IMR-90 (cell line): ENCODE measurements at regions not wholly inside any gene's neighbourhood (a gene's known extent, or its start where the extent isn't known, plus 50 kb on each side); places are given as distances from the start of the nearest gene placed in this dataset.

Source experiments
- ATAC-seq: fragments of 200-7000 bp; cut with Tn5 transposase; 2 replicates; pipeline ENCODE4 v1.9.1; 2020; ENCODE audit warnings: low read depth, mild to moderate bottlenecking, moderate library complexity
- BruUV-seq: library from RNA; stranded (reverse); fragments of 400-500 nt; replicated peaks from 2 replicates; lab custom pipeline; 2021; lab: Mats Ljungman, UMichigan
- CTCF ChIA-PET: fragments of 300-600 bp; formaldehyde crosslinking; extraction: SDS; loops from one replicate; lab custom pipeline; 2021; ENCODE audit warnings: antibody characterized with exemption; lab: Yijun Ruan, JAX
- POLR2A ChIA-PET: fragments of 300-600 bp; sonication (Branson Sonifier 250); formaldehyde crosslinking; loops from one replicate; lab custom pipeline; 2022; ENCODE audit warnings: antibody characterized with exemption; ENCODE audit not compliant: unreplicated experiment; lab: Charles Lee
- DNase-seq: peaks from one replicate; pipeline ENCODE4 v3.0.0; 2013
- H2AFZ ChIP-seq: replicated peaks from 2 replicates; pipeline ENCODE3; 2013; ENCODE audit warnings: low read length, mild to moderate bottlenecking; ENCODE audit not compliant: poor library complexity
- H2AK5ac ChIP-seq: 2 replicates; pipeline ENCODE4 v1.6.1; 2013; ENCODE audit warnings: low read depth, low read length, inconsistent platforms
- H2AK9ac ChIP-seq: replicated peaks from 2 replicates; pipeline ENCODE3; 2013; ENCODE audit warnings: mild to moderate bottlenecking, low read depth, low read length, moderate library complexity; ENCODE audit not compliant: poor library complexity
- H2BK120ac ChIP-seq: 2 replicates; pipeline ENCODE4 v1.6.1; 2013; ENCODE audit warnings: low read depth, low read length, inconsistent platforms
- H2BK15ac ChIP-seq: 3 replicates; pipeline ENCODE4 v1.6.1; 2013; ENCODE audit warnings: low read depth, low read length, inconsistent platforms
- H2BK20ac ChIP-seq: 2 replicates; pipeline ENCODE4 v1.6.1; 2013; ENCODE audit warnings: low read depth, mild to moderate bottlenecking, inconsistent platforms, low read length, moderate library complexity
- H2BK5ac ChIP-seq: 2 replicates; pipeline ENCODE4 v1.6.1; 2013; ENCODE audit warnings: mild to moderate bottlenecking, low read depth, low read length, inconsistent platforms; ENCODE audit not compliant: poor library complexity, severe bottlenecking
- H3K14ac ChIP-seq: replicated peaks from 2 replicates; pipeline ENCODE4 v1.6.1; 2013; ENCODE audit warnings: low read depth, low read length, inconsistent platforms
- H3K18ac ChIP-seq: 2 replicates; pipeline ENCODE4 v1.6.1; 2013; ENCODE audit warnings: low read depth, low read length, control low read depth
- H3K23ac ChIP-seq: 2 replicates; pipeline ENCODE4 v1.6.1; 2013; ENCODE audit warnings: low read depth, low read length, inconsistent platforms
- H3K27ac ChIP-seq: 2 replicates; pipeline ENCODE4 v1.5.1; 2013; ENCODE audit warnings: mild to moderate bottlenecking, control low read depth, low read length; ENCODE audit not compliant: insufficient read depth
- H3K27me3 ChIP-seq: 2 replicates; pipeline ENCODE4 v1.6.1; 2013; ENCODE audit warnings: low read length; ENCODE audit not compliant: control insufficient read depth, insufficient read depth
- H3K36me3 ChIP-seq: 2 replicates; pipeline ENCODE4 v1.6.1; 2013; ENCODE audit warnings: low read length, mixed read lengths; ENCODE audit not compliant: control insufficient read depth, insufficient read depth
- H3K4ac ChIP-seq: 2 replicates; pipeline ENCODE4 v1.6.1; 2013; ENCODE audit warnings: low read depth, low read length, inconsistent platforms
- H3K4me1 ChIP-seq: 2 replicates; pipeline ENCODE4 v1.6.1; 2013; ENCODE audit warnings: low read length, mixed read lengths; ENCODE audit not compliant: control insufficient read depth, insufficient read depth
- H3K4me2 ChIP-seq: 2 replicates; pipeline ENCODE4 v1.6.1; 2013; ENCODE audit warnings: low read depth, mild to moderate bottlenecking, control low read depth, low read length, moderate library complexity
- H3K4me3 ChIP-seq: 2 replicates; pipeline ENCODE4 v1.5.1; 2013; ENCODE audit warnings: low read depth, mild to moderate bottlenecking, control low read depth, low read length, moderate library complexity; ENCODE audit not compliant: insufficient read depth
- H3K56ac ChIP-seq: 2 replicates; pipeline ENCODE4 v1.6.1; 2013; ENCODE audit warnings: low read length, inconsistent platforms; ENCODE audit not compliant: insufficient read depth; ENCODE audit errors: extremely low read depth
- H3K79me1 ChIP-seq, 2 experiments: 2 replicates each; pipeline ENCODE4 v1.6.1; 2013; ENCODE audit warnings: low read length in 2 of 2, inconsistent platforms in 1 of 2, low read depth in 1 of 2
- H3K9ac ChIP-seq: 2 replicates; pipeline ENCODE4 v1.6.1; 2013; ENCODE audit warnings: low read depth, low read length, control low read depth
- H3K9me1 ChIP-seq: 2 replicates; pipeline ENCODE4 v1.6.1; 2013; ENCODE audit warnings: low read length, inconsistent platforms; ENCODE audit not compliant: insufficient read depth
- H3K9me3 ChIP-seq: 2 replicates; pipeline ENCODE4 v1.6.1; 2013; ENCODE audit warnings: low read length; ENCODE audit not compliant: control insufficient read depth, insufficient read depth
- H4K20me1 ChIP-seq: 2 replicates; pipeline ENCODE4 v1.6.1; 2013; ENCODE audit warnings: low read length, inconsistent platforms; ENCODE audit not compliant: insufficient read depth
- H4K5ac ChIP-seq: 2 replicates; pipeline ENCODE4 v1.6.1; 2013; ENCODE audit warnings: mild to moderate bottlenecking, low read depth, low read length, control low read depth
- H4K8ac ChIP-seq, 2 experiments: 2 replicates each; pipeline ENCODE4 v1.6.1; 2013; ENCODE audit warnings: low read depth in 2 of 2, low read length in 2 of 2, control low read depth in 1 of 2, inconsistent platforms in 1 of 2
- H4K91ac ChIP-seq: 2 replicates; pipeline ENCODE4 v1.6.1; 2013; ENCODE audit warnings: low read depth, low read length, inconsistent platforms; ENCODE audit not compliant: insufficient read depth
- BHLHE40 ChIP-seq: fragments of 150-350 bp; IDR thresholded peaks from 2 replicates; pipeline ENCODE4 v1.6.1; 2016; ENCODE audit warnings: mild to moderate bottlenecking, low read depth, low read length
- CEBPB ChIP-seq: IDR thresholded peaks from 2 replicates; pipeline ENCODE4 v1.6.1; 2012; ENCODE audit warnings: low read depth, low read length, improper control_type of control experiment
- CHD1 ChIP-seq: IDR thresholded peaks from 2 replicates; pipeline ENCODE4 v1.6.1; 2012; ENCODE audit warnings: low read depth, low read length, improper control_type of control experiment
- CTCF ChIP-seq: conservative IDR thresholded peaks from 2 replicates; pipeline ENCODE4 v1.5.1; 2012; ENCODE audit warnings: mild to moderate bottlenecking, low read depth, low read length, improper control_type of control experiment
- FOS ChIP-seq: fragments of 150-350 bp; IDR thresholded peaks from 2 replicates; pipeline ENCODE4 v1.6.1; 2016; ENCODE audit warnings: low read depth, low read length
- MAZ ChIP-seq: IDR thresholded peaks from 2 replicates; pipeline ENCODE4 v1.6.1; 2012; ENCODE audit warnings: low read depth, mild to moderate bottlenecking, low read length, improper control_type of control experiment, moderate library complexity, borderline replicate concordance
- MXI1 ChIP-seq: IDR thresholded peaks from 2 replicates; pipeline ENCODE4 v1.6.1; 2012; ENCODE audit warnings: low read depth, mild to moderate bottlenecking, low read length, moderate library complexity, borderline replicate concordance
- NFE2L2 ChIP-seq: fragments of 150-350 bp; IDR thresholded peaks from 2 replicates; pipeline ENCODE4 v1.6.1; 2016; ENCODE audit warnings: low read depth, mild to moderate bottlenecking, low read length
- RAD21 ChIP-seq: IDR thresholded peaks from 2 replicates; pipeline ENCODE4 v1.6.1; 2012; ENCODE audit warnings: low read length, improper control_type of control experiment
- RCOR1 ChIP-seq: IDR thresholded peaks from 2 replicates; pipeline ENCODE4 v1.6.1; 2012; ENCODE audit warnings: mild to moderate bottlenecking, low read length, improper control_type of control experiment; ENCODE audit not compliant: insufficient replicate concordance
- RFX5 ChIP-seq: IDR thresholded peaks from 2 replicates; pipeline ENCODE4 v1.8.0; 2012; ENCODE audit warnings: low read depth, mild to moderate bottlenecking, low read length, moderate library complexity
- WGBS, 2 experiments: methylation state at CpG; one replicate each; pipeline versions ENCODE4 v1.1.5 to v1.1.7; 2013; ENCODE audit warnings: missing lambda C conversion rate in 2 of 2; ENCODE audit not compliant: insufficient read length in 1 of 2; ENCODE audit errors: extremely low coverage in 2 of 2; 5-methylcytosine and 5-hydroxymethylcytosine counted together
- dilution Hi-C: fragments of 300-500 bp; cut with HindIII; formaldehyde crosslinking; loops from one replicate; pipeline ENCODE4 v1.14.3; 2018; ENCODE audit warnings: low sequenced_read_pairs; ENCODE audit not compliant: unreplicated experiment
- in situ Hi-C: fragments of 300-500 bp; cut with MboI; formaldehyde crosslinking; loops from 3 replicates; pipeline ENCODE4 v1.14.3; 2019; ENCODE audit warnings: low sequenced_read_pairs, inconsistent platforms, mixed read lengths
- intact Hi-C: fragments of 100-400 bp; cut with micrococcal nuclease; formaldehyde crosslinking; loops from 2 replicates; pipeline ENCODE4 v1.10.0; 2022
- TF ChIP-seq, protein P1 (sequence below): fragments of 150-350 bp; IDR thresholded peaks from 2 replicates; pipeline ENCODE4 v1.6.1; 2016; ENCODE audit warnings: low read depth, mild to moderate bottlenecking, low read length, moderate library complexity, borderline replicate concordance

DNA sequence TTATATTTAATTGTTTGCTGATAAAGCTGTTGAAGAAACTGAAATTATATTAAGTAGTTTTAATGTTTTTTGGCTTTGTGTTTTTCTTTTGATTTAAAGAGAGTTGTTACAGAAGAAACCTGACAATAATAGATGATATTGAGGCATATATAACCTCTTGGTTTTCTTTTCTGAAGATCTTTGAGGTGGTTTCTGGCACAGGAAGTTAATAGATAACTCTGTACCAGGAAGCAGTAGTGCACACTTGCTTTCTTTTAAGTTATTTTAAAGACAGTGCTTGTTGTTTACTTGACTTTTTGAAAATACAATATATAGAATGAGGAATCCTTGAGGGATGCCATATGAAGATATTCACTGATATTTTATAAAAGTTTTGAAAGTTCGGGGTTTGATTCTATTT is 209.0 kb upstream of the FBXO33 start:
- H3K27ac ChIP-seq, result no peak overlapping the region
- no peaks in the 10 kb centered on the region for H4K20me1 ChIP-seq
- no peak overlapping the region for H4K91ac ChIP-seq
- no peak overlapping the region for H2BK15ac ChIP-seq
- CTCF ChIA-PET, result no interaction called here
- intact Hi-C loops (no loop called here), dilution Hi-C loops (no loop called here), in situ Hi-C loops (no loop called here)
- no peak overlapping the region for H3K56ac ChIP-seq
- no CpG with 5 or more reads among the region's 1 CpG for WGBS, 2 experiments
- H3K4me1 ChIP-seq, result no peaks in the 10 kb centered on the region
- BruUV-seq, result no TSS peak
- H3K4me2 ChIP-seq, result no peak overlapping the region
- TF ChIP-seq RFX5 (no peak), RCOR1 (no peak), BHLHE40 (no peak), CTCF (no peak), NFE2L2 (no peak), MXI1 (no peak), CHD1 (no peak), MAZ (no peak), FOS (no peak), RAD21 (no peak), CEBPB (no peak)
- TF ChIP-seq, protein P1, sequence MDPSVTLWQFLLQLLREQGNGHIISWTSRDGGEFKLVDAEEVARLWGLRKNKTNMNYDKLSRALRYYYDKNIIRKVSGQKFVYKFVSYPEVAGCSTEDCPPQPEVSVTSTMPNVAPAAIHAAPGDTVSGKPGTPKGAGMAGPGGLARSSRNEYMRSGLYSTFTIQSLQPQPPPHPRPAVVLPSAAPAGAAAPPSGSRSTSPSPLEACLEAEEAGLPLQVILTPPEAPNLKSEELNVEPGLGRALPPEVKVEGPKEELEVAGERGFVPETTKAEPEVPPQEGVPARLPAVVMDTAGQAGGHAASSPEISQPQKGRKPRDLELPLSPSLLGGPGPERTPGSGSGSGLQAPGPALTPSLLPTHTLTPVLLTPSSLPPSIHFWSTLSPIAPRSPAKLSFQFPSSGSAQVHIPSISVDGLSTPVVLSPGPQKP, result no peak
- no peak overlapping the region for H3K4ac ChIP-seq
- no peak overlapping the region for H3K9ac ChIP-seq
- no peak overlapping the region for H2BK120ac ChIP-seq
- no peak overlapping the region for H2AK9ac ChIP-seq
- H4K5ac ChIP-seq, result no peak overlapping the region
- H3K4me3 ChIP-seq, result no peak overlapping the region
- H2AFZ ChIP-seq, result no peak overlapping the region
- H2BK20ac ChIP-seq, result no peak overlapping the region
- no peak overlapping the region for H3K23ac ChIP-seq
- no peak overlapping the region for H3K14ac ChIP-seq
- no peaks in the 10 kb centered on the region for H3K36me3 ChIP-seq
- DNase-seq (no peak), ATAC-seq (no peak)
- POLR2A ChIA-PET, result no interaction called here
- H2BK5ac ChIP-seq, result no peak overlapping the region
- H3K79me1 ChIP-seq, result no peaks in the 10 kb centered on the region
- H3K18ac ChIP-seq, result no peak overlapping the region
- peaks cover 4% of the 10 kb centered on the region; the same call in 1 of the 2 replicates for H3K9me3 ChIP-seq
- H2AK5ac ChIP-seq, result no peak overlapping the region
- no peak overlapping the region for H4K8ac ChIP-seq
- no peaks in the 10 kb centered on the region for H3K9me1 ChIP-seq
- H3K27me3 ChIP-seq, result no peaks in the 10 kb centered on the region
